Cardiac fibroblast (primary cell): ENCODE measurements at regions not wholly inside any gene's neighbourhood (a gene's known extent, or its start where the extent isn't known, plus 50 kb on each side); places are given as distances from the start of the nearest gene placed in this dataset.
"Not testable (repeated sequence)": the region's sequence is repeated elsewhere in the genome, so short reads cannot be mapped to it uniquely, and the experiment has no call there.

Experiments used
- DNase-seq, 2 donors: peaks; one replicate each; pipeline versions ENCODE4 v3.0.0 to v3.0.0-alpha.2; 2010; ENCODE audit warnings: low read depth in 2 of 2
- H3K4me3 ChIP-seq, 2 donors: replicated peaks in 1 of 2; 1 replicate in 1 of 2; 2 replicates in 1 of 2; pipeline ENCODE4 v1.5.1; 2011; ENCODE audit warnings: low read depth in 2 of 2, low read length in 2 of 2, mild to moderate bottlenecking in 2 of 2, moderate library complexity in 1 of 2
- TF ChIP-seq, protein P1 (sequence below): IDR thresholded peaks from one replicate; pipeline ENCODE4 v1.5.1; 2011; ENCODE audit warnings: low read depth, mild to moderate bottlenecking, low read length, inconsistent platforms

DNA sequence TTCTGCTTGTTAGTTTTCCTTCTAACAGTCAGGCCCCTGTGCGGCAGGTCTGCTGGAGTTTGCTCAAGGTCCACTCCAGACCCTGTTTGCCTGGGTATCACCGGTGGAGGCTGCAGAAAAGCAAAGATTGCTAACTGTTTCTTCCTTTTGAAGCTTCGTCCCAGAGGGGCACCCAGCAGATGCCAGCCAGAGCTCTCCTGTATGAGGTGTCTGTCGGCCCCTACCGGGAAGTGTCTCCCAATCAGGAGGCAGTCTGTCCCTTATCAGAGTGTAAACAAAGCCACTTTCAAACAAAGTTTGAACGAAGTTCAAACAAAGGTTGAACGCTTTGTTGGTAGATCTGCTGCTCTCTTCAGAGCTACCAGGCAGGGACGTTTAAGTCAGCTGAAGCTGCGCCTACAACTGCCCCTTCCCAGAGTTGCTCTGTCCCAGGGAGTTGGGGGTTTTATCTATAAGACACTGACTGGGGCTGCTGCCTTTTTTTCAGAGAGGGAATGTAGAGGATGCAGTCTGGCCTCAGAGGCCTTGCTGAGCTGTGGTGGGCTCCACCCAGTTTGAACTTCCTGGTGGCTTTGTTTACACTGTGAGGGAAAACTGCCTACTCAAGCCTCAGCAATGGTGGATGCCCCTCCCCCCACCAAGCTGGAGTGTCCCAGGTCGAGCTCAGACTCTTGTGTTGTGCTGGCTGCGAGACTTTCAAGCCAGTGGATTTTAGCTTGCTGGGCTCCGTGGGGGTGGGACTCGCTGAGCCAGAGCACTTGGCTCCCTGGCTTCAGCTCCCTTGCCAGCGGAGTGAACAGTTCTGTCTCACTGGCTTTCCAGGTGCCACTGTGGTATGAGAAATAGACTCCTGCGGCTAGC, 401.8 kb downstream of the SRGAP2C start:
- no peak overlapping the region for H3K4me3 ChIP-seq
- TF ChIP-seq, protein P1, sequence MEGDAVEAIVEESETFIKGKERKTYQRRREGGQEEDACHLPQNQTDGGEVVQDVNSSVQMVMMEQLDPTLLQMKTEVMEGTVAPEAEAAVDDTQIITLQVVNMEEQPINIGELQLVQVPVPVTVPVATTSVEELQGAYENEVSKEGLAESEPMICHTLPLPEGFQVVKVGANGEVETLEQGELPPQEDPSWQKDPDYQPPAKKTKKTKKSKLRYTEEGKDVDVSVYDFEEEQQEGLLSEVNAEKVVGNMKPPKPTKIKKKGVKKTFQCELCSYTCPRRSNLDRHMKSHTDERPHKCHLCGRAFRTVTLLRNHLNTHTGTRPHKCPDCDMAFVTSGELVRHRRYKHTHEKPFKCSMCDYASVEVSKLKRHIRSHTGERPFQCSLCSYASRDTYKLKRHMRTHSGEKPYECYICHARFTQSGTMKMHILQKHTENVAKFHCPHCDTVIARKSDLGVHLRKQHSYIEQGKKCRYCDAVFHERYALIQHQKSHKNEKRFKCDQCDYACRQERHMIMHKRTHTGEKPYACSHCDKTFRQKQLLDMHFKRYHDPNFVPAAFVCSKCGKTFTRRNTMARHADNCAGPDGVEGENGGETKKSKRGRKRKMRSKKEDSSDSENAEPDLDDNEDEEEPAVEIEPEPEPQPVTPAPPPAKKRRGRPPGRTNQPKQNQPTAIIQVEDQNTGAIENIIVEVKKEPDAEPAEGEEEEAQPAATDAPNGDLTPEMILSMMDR: no peak
- DNase-seq: peak in 1 of 2 donors; percentile 32

DNA sequence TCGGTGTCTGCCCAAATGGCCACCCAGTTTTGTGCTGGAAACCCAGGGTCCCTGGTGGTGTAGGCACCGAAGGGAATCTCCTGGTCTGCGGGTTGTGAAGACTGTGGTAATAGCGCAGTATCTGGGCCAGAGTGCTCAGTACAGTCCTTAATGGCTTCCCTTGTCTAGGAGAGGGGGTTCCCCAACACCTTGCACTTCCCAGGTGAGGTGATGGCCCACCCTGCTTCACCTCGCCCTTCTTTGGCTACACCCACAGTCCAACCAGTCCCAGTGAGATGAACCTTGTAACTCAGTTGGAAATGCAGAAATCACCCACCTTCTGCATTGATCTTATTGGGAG, 402.4 kb downstream of the SRGAP2C start:
- DNase-seq: no peak
- TF ChIP-seq, protein P1: no peak
- no peak overlapping the region for H3K4me3 ChIP-seq

DNA sequence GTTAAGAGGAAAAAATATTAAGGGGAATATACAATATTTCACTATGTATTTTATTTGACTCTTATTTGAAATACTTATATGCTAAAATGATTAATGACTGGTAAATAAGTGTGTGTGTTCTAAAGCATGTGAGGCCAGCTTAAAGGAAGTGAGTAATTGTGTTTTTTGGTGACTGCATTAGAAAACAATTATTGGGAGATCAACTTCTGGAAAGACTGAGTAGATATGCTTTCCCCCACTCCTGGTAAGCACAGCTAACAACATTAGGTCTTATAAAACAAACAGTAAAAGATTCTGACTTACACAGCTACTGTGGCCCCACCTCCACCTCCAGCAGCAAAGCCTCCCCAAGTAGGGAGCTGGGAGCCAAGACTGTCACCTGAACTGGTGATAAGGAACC, 403.0 kb downstream of the SRGAP2C start:
- no peak overlapping the region for H3K4me3 ChIP-seq
- DNase-seq: peak; percentile 1 to 86

DNA sequence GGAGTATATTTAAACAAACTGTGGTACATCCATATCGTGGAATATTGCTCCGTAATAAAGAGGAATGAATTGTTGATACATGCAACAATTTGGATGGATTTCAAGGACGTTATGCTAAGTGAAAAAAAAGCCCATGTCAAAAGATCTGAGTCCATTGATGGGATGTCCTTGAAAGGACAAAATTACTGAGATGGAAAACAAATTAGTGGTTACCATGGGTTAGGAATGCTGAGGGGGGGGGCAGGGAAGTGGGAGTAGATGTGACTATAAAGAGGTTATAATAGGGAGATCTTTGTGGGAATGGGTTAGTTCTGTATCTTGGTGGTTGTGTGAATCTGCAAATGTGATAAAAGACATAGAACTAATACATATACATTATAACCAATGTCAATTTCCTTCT, 409.3 kb downstream of the SRGAP2C start:
- TF ChIP-seq, protein P1: no peak
- DNase-seq: no peak
- no peak overlapping the region for H3K4me3 ChIP-seq

More for the DNA sequence above, 403.0 kb downstream of the SRGAP2C start:
- TF ChIP-seq, protein P1: no peak

DNA sequence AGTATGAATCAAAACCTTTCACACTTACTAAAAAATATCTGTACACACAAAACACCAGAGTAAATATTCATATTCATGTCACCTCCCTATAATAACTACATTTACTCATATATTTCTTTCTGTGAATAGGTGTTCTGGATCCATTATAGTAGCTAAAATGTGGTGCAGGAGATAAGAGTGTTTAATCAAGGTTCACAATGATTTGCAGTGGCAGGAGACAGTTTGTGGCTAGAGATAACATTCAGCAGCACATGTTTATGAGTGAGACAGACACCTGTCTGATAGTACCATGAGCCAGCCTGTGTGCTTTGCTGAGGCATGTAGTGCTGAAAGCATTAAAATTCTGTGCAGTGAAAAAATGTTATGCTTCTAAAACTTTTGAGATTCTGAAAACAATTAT, 410.3 kb downstream of the SRGAP2C start:
- no peak overlapping the region for H3K4me3 ChIP-seq
- TF ChIP-seq, protein P1: no peak
- no peak for DNase-seq

DNA sequence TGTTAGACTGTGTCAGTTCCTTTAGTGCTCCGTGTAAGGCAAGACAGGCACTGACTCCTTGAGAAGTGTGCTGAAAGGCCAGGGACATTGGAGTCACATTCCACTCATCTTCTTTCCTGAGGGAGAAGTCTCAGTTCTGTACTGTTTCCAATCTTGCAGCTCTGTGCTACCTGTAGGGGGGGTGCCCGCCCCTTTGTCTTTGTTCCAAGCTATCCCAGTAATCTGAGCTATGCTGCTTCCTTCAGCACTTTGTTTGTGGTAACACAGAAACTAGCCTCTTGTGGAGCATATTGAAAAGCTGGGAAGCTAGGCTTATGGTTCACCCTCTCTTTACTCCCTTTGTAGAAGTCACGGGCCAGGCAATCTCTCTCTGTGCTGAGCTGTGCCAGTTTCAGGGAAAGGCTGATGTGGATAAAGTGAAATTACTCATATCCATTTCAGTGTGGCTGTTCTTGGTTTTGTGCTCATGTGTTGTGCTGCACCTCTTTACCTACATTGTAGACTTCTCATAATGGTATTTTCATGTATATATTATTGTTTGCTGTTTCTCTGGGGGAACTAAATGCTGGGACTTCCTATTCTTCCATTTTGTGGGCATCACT, 420.2 kb downstream of the SRGAP2C start:
- H3K4me3 ChIP-seq, DNase-seq: not testable (repeated sequence)

DNA sequence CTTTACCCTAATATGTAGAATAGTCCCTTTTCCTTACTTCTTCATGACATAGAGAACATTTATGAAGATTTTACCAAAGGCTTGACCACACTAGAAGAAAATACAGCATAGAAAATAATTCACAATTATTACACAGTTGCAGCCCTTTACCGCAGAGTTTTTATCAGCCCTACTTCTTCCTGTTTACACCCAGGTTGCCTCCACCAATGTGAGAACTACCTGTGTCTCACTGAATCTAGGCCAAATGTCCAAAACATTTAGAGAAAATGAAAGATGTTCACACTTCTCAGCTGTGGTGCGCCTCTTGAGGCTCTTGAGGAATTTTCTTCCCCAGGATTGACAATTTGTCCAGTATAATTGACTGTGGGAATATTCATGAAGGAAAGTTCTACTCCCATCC, 422.7 kb downstream of the SRGAP2C start:
- not testable (repeated sequence) for DNase-seq, H3K4me3 ChIP-seq
